Small intestine (tissue), 7 donors: ENCODE measurements at regions not wholly inside any gene's neighbourhood (a gene's known extent, or its start where the extent isn't known, plus 50 kb on each side); places are given as distances from the start of the nearest gene placed in this dataset.

ENCODE experiments used
- DNase-seq, 2 donors: peaks; one replicate each; pipeline versions ENCODE4 v3.0.0 to v3.0.0-alpha.2; 2013
- FAIRE-seq: peaks from 2 replicates; lab custom pipeline; 2012; peaks lifted over from hg19 to GRCh38; lab: Jason Lieb, UNC
- H3K27ac ChIP-seq, 3 donors: one replicate each; pipeline ENCODE4 v1.5.1; 2013; ENCODE audit warnings: low read length in 2 of 3, mild to moderate bottlenecking in 2 of 3, control low read depth in 1 of 3, inconsistent platforms in 1 of 3, low read depth in 1 of 3, moderate library complexity in 1 of 3
- H3K27me3 ChIP-seq, 3 donors: one replicate each; pipeline ENCODE4 v1.6.1; 2013; ENCODE audit warnings: low read length in 3 of 3, inconsistent platforms in 1 of 3; ENCODE audit not compliant: control insufficient read depth in 3 of 3, insufficient read depth in 3 of 3
- H3K36me3 ChIP-seq, 3 donors: one replicate each; pipeline ENCODE4 v1.6.1; 2013; ENCODE audit warnings: low read length in 3 of 3, inconsistent platforms in 1 of 3, low read depth in 1 of 3, mild to moderate bottlenecking in 1 of 3, moderate library complexity in 1 of 3; ENCODE audit not compliant: control insufficient read depth in 3 of 3, insufficient read depth in 2 of 3
- H3K4me1 ChIP-seq, 3 donors: one replicate each; pipeline ENCODE4 v1.6.1; 2013; ENCODE audit warnings: low read length in 2 of 3, inconsistent platforms in 1 of 3, low read depth in 1 of 3, mild to moderate bottlenecking in 1 of 3, moderate library complexity in 1 of 3; ENCODE audit not compliant: control insufficient read depth in 3 of 3, insufficient read depth in 2 of 3
- H3K4me3 ChIP-seq, 3 donors: one replicate each; pipeline ENCODE4 v1.5.1; 2013; ENCODE audit warnings: low read length in 3 of 3, control low read depth in 1 of 3, inconsistent platforms in 1 of 3, low read depth in 1 of 3, mild to moderate bottlenecking in 1 of 3, moderate library complexity in 1 of 3
- H3K9me3 ChIP-seq, 2 donors: one replicate each; pipeline ENCODE4 v1.6.1; 2013; ENCODE audit warnings: low read depth in 1 of 2, low read length in 1 of 2; ENCODE audit not compliant: control insufficient read depth in 2 of 2, insufficient read depth in 1 of 2
- WGBS, 3 donors: extraction: QIAGEN DNeasy Blood & Tissue Kit; methylation state at CpG; one replicate each; pipeline ENCODE4 v1.1.7; 2013; 5-methylcytosine and 5-hydroxymethylcytosine counted together
- donor health status: healthy with polysubstance abuse.
- donor health status: control.
- donor health status: control.
- donor health status: Bipolar disorder and iron deficiency.
- donor health status: healthy.

DNA sequence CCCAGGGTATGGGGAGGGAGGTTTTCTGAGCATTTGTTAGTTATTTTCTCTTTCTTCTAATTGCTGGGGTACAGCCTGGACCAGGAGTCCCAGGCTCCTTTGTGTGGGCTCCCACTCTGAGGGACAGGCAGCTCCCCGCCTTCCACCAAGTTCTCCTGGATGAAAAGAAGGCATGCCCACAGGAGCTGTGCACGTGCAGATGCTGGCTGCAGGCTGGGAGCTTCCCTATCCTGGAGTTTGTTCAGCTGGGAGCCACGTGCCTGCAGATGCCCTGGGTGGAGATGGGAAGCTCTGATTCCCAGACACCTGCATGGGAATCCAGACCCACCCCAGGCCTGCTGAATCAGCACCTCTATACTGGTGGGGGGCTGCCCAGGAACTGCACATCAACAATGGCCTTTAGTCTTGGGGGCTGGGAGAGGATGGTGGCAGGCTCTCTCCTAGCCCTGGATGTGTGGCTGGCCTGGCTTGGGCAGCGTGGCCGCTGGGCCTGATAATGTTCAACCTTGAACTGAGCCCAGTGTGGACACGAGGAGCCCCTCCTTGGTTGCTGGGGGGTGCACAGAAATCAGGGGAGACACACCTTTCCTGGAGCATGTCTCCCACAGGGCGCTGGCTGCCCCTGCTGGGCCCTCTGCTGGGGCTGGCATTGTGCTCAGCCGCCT lies 233.6 kb upstream of the HS6ST1 start:
- Histone ChIP-seq H3K36me3 (no peaks in the 10 kb centered on the region), H3K27me3 (no peaks in the 10 kb centered on the region), H3K27ac (no peak overlapping the region), H3K4me3 (no peak overlapping the region), H3K4me1 (peaks cover 0 to 4% (median 0%) of the 10 kb centered on the region in 3 donors), H3K9me3 (peaks cover 0 to 8% of the 10 kb centered on the region in 2 donors)
- WGBS, 3 donors, result 58 to 79% (median 64%) methylated on average over 8 of the region's 8 CpGs
- DNase-seq (no peak), FAIRE-seq (no peak)

DNA sequence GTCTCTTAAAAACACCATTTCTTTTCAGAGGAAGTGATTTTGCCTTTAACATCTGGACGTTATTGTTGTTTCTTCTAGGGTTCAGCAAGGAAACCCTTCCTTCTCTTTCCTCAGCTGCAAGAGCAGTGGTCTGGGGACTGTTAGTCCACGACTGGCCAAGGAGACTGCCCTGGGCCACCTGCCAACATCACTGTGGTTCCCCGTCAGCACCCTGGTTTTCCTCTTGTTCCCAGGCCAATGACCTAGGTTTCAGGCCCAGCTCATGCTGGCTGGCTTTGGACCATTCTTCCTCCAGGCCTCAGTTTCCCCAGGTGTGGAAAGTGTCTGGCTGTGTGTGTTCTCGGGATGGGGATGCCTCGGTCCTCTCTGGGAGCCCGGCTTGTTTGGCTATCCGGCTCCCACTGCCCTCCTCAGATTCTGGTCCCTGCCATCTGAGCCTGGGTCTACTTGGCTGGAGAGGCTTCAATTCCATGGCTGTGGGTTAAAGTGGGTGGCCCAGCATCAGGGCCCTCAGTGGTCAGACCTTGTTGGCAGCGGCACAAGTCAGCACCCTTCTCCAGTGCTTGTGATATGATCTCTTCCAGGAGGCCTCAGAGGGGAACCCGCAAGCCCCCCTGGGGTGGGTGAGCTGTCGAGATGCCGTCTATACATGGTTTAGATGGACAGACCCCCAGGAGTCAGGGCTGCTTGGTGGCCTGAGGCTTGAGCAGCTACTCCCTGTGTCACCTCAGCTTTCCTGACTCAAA lies 234.3 kb upstream of the HS6ST1 start:
- FAIRE-seq (no peak), DNase-seq (no peak)
- no peaks in the 10 kb centered on the region for H3K36me3 ChIP-seq

DNA sequence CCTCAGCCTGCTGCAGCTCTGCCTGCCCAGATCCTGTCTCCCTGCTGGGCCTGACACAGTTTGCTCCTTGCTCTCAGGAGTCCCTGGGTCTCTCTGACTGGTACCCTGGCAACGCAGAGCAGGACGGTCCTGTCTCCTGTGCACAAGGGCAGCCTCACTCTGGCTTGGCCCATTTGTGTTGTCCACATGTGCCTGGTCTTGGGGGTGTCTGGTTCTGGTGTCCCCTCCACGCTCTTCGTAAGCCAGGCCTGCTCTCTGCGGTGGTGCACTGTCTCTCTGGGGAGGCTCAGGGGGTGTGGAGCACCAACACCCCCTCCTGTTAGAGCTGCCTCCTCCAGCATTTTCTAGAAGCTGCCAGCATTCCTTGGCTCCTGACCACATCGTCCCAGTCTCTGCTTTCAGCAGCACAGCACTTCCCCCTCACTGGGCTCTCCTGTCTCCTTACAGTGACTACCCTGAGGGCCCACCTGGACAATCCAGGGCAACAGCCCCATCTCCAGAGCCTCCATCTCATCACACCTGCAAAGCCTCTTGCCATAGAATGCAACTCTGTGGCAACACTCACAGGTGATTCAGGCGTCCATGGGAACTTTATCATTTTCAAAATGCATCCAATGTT lies 235.6 kb upstream of the HS6ST1 start:
- FAIRE-seq (no peak), DNase-seq (no peak)
- Histone ChIP-seq H3K4me1 (peaks cover 0 to 4% (median 0%) of the 10 kb centered on the region in 3 donors), H3K27ac (no peak overlapping the region), H3K9me3 (peaks cover 0 to 13% of the 10 kb centered on the region in 2 donors), H3K4me3 (no peak overlapping the region), H3K27me3 (no peaks in the 10 kb centered on the region), H3K36me3 (no peaks in the 10 kb centered on the region)
- 81 to 91% (median 90%) methylated on average over 7 of the region's 7 CpGs for WGBS, 3 donors

More for the DNA sequence above, 234.3 kb upstream of the HS6ST1 start:
- H3K9me3 ChIP-seq, result peaks cover 0 to 8% of the 10 kb centered on the region in 2 donors
- H3K27me3 ChIP-seq, result no peaks in the 10 kb centered on the region
- 83 to 84% (median 83%) methylated on average over 11 of the region's 11 CpGs for WGBS, 3 donors
- no peak overlapping the region for H3K4me3 ChIP-seq
- no peak overlapping the region for H3K27ac ChIP-seq
- peaks cover 0 to 4% (median 0%) of the 10 kb centered on the region in 3 donors for H3K4me1 ChIP-seq

DNA sequence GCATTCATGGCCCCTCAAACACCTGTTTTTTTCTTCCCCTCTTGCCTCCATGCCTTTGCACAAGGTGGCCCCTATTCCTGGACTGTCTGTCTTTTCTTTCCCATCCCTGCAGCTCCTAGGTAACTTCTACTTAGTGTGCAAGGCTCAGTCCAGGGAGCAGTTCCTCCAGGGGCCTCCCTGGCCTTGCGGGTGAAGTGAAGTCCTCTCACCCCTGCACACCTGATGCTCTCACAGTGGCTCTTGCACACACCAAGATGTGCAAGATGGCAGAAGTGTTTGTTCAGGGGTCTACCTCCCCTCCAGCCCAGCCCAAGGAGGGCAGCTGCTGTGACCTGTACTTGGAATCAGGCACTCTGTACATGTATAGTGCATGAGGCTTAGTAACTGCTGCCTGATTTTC lies 236.8 kb upstream of the HS6ST1 start:
- 89 to 100% (median 100%) methylated on average over 1 of the region's 1 CpG for WGBS, 3 donors
- no peaks in the 10 kb centered on the region for H3K27me3 ChIP-seq
- no peaks in the 10 kb centered on the region for H3K4me1 ChIP-seq
- no peak overlapping the region for H3K27ac ChIP-seq
- no peak overlapping the region for H3K4me3 ChIP-seq
- peaks cover 0 to 13% of the 10 kb centered on the region in 2 donors for H3K9me3 ChIP-seq
- no peaks in the 10 kb centered on the region for H3K36me3 ChIP-seq
- DNase-seq, result no peak
- FAIRE-seq, result no peak

DNA sequence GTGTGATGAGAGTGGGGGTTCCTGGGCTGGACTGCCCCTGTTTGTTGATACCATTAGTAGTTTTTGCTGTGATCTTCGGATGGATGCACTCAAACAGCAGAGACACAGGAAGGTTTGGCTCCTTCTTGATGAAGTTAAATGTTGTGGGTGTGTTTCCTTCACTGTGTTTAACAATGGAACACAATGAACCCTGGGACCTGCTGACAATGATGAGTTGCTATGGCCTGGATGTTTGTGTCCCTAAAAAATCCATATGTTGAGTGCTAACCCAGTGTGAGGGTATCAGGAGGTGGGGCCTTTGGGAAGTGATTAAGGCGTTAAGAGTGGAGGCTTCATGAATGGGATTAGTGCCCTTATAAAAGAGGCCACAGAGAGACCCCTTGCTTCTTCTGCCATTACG lies 237.4 kb upstream of the HS6ST1 start:
- WGBS, 3 donors, result 76 to 86% (median 82%) methylated on average over 3 of the region's 3 CpGs

DNA sequence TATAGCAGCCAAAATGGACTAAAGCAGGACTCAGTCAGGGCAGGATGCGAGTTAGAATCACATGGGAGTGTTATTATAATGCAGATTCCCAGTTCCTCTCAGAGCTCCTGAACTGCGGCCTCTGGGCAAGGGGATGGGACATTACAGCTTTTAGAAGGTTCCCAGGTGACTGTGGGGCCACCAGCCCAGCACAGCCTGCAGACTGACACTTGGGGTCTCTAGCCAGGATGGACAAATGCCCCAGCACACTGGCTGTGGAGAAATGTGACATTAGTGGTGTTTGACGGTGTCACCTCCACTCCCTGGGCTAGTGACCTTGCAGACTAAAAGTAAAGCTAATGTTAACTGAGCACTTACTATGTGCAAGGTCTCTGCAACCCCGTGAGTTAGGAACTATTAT lies 238.0 kb upstream of the HS6ST1 start:
- no peak overlapping the region for H3K4me3 ChIP-seq
- H3K27ac ChIP-seq, result no peak overlapping the region
- no peaks in the 10 kb centered on the region for H3K27me3 ChIP-seq
- FAIRE-seq, result no peak
- WGBS, 3 donors, result 88 to 91% (median 89%) methylated on average over 4 of the region's 4 CpGs
- DNase-seq, result no peak
- no peaks in the 10 kb centered on the region for H3K4me1 ChIP-seq
- no peaks in the 10 kb centered on the region for H3K36me3 ChIP-seq
- H3K9me3 ChIP-seq, result peaks cover 0 to 13% of the 10 kb centered on the region in 2 donors

More for the DNA sequence above, 237.4 kb upstream of the HS6ST1 start:
- no peak overlapping the region for H3K27ac ChIP-seq
- no peak overlapping the region for H3K4me3 ChIP-seq
- FAIRE-seq (no peak), DNase-seq (no peak)
- H3K9me3 ChIP-seq, result peaks cover 0 to 13% of the 10 kb centered on the region in 2 donors
- H3K4me1 ChIP-seq, result no peaks in the 10 kb centered on the region
- H3K27me3 ChIP-seq, result no peaks in the 10 kb centered on the region
- H3K36me3 ChIP-seq, result no peaks in the 10 kb centered on the region

GRCh38 chr2:128557069-128557468 lies 238.4 kb upstream of the HS6ST1 start:
- DNase-seq (no peak), FAIRE-seq (no peak)
- Histone ChIP-seq H3K36me3 (no peaks in the 10 kb centered on the region), H3K4me3 (no peak overlapping the region), H3K4me1 (no peaks in the 10 kb centered on the region), H3K9me3 (peaks cover 0 to 13% of the 10 kb centered on the region in 2 donors), H3K27ac (no peak overlapping the region), H3K27me3 (no peaks in the 10 kb centered on the region)
- WGBS, 3 donors, result 75 to 88% (median 79%) methylated on average over 6 of the region's 6 CpGs

- FAIRE-seq (no peak), DNase-seq (no peak)
- Histone ChIP-seq H3K36me3 (no peaks in the 10 kb centered on the region), H3K27me3 (no peaks in the 10 kb centered on the region), H3K27ac (no peak overlapping the region), H3K4me3 (no peak overlapping the region), H3K9me3 (peaks cover 0 to 13% of the 10 kb centered on the region in 2 donors), H3K4me1 (peaks cover 0 to 2% (median 0%) of the 10 kb centered on the region in 3 donors)
- WGBS, 3 donors, result 50 to 66% (median 64%) methylated on average over 4 of the region's 4 CpGs
Observed at GRCh38 chr2:128557831-128558241, 239.2 kb upstream of the HS6ST1 start.
